Islet of Langerhans (tissue), 1 donor: ENCODE measurements at regions not wholly inside any gene's neighbourhood (a gene's known extent, or its start where the extent isn't known, plus 50 kb on each side); places are given as distances from the start of the nearest gene placed in this dataset.
"Not testable (repeated sequence)": the region's sequence is repeated elsewhere in the genome, so short reads cannot be mapped to it uniquely, and the experiment has no call there.

Experiments used
- FAIRE-seq: peaks from one replicate; lab custom pipeline; 2011; peaks lifted over from hg19 to GRCh38; lab: Jason Lieb, UNC

DNA sequence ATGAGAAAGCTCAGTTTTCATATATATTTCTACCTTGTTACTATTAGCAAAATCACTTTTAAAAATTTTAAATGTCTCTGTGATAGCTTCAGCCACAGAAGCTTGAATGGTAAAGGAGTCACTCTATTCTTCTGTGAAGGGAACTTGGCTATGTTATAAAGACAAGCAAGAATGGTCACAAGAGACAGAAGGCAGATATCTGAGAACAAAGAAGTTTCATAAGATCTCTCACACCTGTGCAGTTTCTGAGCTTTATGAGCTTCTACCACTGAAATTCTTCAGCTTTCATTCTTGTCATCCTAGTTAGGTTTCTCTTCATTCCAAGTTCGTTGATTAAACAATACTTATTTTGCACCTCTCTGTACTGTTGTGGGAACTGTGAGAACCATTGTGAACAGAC is 853.4 kb downstream of the IGSF11 start:
- no peak for FAIRE-seq

DNA sequence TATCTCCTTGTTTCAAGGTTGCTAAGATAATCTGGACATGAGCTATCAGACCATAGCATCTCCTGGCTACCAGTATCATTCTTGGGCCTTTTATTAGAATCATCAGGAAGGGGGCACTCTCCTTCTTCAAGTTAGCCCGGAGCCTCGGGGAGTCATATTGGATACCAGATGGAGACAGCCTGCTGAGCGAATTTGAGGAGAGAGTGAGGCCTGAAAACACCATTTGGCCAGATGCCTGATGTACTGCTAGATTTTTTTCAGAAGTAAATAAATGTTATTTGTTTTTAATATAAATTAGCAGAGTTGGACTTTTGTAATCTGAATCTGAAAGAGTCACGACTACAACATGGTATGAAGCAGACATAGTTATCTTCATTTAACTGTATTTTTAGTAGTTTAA is 848.6 kb downstream of the IGSF11 start:
- no peak for FAIRE-seq

DNA sequence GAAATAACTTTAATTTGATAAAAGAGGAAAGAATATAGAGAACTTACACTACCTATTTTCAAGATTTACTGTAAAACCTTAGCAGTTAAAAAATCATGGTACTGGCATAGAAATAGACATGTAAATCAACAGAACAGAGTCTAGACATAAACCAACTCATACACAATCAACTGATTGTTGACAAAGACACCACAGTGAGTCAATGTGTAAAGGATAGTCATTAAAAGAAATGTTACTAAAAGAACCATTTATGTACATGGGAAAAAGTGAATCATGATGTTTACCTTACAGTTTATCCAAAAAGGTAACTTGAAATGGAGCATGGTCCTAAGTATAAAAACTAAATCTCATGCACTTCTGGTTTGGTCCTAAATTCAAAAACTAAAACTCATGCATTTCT is 847.4 kb downstream of the IGSF11 start:
- FAIRE-seq = no peak

DNA sequence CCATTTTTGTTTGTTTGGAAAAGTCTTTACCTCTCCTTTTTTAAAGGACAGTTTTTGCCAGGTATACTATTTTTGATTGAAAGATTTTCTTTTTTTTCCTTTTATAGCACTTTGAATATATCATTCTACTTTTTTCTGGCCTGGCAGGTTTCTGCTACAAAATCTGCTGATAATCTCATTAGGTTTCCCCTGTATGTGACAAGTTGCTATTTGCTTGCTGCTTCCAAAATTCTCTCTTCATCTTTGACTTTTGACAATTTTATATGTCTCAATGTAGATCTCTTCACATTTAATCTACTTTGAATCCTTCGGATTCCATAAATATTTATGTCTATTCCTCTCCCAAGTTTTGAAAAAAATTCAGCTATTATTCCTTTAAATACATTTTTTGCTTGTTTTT is 838.5 kb downstream of the IGSF11 start:
- no peak for FAIRE-seq

DNA sequence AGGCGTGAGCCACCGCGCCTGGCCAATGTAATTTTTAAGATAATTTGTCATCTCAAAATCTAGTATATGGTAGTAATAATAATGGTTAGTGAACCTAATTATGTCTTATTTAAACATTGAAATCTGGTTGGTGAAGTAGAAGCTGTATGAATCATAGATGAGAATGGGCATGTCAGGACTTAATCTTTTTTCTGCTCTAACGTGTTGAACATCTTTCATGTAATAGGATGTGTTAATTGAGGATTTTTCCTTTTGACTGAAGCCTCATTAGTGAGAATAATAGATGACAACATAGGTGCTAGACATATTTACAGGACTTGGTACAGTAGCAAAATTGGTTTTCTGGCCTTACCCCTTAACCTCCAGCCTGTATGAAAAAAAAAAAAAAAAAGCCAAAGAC is 835.6 kb downstream of the IGSF11 start:
- no peak for FAIRE-seq

DNA sequence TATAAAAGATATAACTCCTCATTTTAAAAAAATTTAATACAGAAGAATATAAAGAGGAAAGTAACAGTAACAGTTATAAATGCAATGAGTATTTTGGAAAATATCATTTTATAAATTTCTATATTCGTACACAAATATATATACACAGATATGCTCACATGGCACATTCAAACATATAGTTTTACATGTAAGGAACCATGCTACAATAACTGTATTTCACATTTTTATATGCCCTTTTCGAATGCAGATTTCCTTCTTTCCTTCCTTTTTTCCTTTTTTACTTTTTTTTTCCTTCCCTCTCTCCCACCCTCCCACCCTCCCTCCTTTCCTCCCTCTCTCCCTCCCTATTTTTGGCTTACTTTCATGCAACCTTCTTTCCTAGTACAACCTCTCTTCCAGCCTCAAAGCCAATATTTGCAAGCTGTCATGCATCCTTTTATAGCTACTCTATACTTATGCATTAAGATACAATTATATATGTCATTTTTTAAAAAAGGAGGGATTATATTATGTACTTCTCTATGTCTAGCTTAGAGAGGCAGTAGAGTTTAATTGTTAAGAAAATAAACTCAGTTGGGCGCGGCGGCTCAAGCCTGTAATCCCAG is 830.5 kb downstream of the IGSF11 start:
- FAIRE-seq = no peak

DNA sequence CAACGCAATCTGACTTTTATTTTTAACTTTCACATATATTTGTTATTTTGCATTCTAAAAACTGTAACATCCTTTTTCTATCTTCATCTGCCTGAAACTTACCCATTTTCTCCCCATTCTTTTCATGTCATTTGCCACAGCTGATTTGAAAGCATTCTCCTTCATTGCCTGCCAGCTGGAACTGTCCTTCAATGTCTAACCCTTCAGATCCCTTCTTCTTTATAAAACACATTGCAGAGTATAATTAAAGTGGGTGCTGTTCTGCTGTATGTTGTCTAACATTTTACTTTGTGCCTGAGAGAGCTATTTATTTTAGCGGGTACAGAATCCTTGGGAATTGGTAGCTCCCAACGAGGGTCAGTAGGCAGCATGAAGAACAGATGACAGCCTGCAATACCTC is 827.4 kb downstream of the IGSF11 start:
- FAIRE-seq = no peak

DNA sequence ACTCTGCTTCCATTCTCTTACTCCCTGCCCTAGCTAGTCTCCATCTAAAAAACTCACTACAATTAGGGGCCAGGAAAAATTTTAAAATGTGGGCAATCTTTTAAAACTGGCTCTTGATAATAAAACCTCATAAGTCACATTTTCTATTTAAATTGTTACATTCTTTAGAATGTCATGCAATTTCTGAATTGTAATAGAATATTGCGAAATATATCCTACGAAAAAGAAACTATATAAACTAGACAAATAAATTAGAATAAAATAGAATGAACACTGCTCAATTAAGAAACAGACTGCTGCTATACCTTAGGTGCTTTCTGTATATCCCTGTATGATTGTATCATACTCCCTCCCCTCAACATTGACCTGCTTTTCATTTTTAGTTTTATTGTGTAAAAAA is 826.0 kb downstream of the IGSF11 start:
- FAIRE-seq = no peak

DNA sequence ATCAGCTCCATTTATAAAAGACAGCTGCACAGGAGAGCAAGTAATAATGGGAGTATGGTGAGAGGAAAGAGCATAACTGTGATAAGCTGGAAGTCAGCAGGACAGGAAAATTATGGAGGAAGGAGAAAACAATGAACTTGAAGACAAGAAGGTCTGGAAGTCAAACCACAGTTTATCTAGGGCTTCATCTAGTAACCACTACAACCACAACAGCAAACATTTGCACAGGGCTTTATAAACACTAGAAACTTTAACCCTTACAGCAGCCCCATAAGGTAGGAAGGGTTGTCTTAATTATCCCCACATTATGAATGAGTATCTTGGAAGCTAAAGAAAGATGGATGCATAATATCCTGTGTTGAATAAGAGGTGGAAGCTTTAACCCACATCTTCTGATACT is 820.8 kb downstream of the IGSF11 start:
- FAIRE-seq = no peak

DNA sequence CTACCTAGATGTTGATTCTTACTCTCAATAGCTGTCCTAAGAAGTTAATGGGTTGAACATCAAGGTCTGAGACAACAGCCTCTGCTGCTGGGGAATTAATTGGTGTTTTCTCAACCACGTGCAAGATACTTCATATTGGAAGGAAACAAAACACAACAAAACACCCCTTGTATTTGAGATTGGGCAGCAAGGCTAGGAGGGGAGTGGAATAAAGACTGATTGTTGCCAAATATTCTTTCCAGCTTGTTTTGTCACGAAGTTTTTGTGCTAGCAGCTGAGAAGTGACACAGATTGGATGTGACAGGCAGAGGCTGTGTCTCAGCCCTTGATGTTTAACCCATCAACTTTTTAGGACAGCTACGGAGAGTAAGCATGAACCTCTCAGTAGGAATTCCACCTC is 808.4 kb downstream of the IGSF11 start:
- FAIRE-seq = no peak

DNA sequence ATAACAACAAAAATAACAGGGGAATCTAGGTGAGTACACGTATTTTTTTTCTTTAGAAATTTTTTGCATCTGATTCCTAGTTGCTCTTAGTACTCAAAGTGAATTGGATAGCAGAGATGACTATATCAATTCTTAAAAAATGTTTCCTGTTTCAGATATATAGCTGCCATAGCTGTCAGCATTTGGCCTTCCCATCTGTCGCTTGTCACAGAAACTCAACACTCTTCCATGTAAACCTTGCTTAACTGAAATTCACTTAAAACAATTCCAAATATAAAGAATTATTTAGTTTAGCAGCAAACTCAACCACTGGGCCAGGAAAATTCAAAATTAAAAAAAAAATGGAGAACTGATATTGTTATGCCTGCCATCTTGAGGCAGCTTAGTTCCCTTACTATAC is 807.5 kb downstream of the IGSF11 start:
- no peak for FAIRE-seq

DNA sequence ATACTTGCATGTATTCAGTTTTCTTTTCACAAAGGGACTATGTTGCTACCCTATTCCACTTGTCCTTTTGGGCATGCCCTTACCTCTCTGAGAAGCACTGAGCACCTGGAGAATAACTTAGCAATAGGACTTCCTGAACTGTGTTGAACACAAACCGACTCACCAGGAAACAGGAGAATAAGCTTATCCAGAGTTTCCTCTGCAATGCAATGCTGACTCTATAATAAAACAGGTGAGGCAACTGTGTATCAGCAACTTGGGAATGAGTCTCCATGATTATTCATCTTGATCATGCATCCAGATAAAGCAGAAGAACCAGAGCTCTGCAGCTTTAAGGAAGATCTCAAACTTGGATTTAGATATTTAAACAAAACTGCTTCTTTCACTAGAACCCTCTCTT is 806.5 kb downstream of the IGSF11 start:
- FAIRE-seq = no peak

DNA sequence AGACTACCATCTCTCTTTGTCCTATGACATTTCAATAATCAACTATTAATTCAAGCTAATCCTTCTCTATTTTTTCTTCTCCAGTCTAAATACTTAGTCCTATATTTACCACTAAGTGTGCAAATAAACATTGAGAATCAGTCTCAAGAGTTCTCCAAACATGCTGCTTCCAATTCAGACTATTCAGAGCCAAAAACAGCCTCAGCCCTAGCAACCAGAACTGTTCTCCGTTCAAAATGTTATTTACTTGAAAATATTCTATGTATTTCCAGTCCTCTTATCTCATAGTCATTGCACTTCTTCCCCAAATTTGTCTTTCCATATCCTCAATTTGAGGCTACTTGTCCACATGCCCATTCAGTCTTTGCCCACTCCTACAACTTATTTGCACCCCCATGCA is 805.5 kb downstream of the IGSF11 start:
- no peak for FAIRE-seq

DNA sequence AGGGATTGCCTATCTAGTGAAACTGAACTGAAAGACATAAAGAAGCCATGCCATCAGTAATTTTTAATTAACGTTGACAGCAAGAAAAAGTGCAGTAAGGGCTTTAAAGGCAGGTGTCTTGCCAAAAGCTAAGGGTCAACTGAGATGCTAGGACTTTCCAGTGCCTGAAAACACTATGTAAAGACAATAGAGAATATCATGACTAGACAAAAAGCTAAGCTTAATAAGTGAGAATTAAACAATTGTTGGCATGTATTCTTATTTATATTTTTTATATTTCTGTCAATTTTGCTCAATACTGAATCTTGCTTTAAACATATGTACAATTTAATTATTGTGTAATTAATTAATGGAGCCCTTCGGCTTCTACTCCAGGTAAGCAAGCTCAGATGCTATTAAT is 803.1 kb downstream of the IGSF11 start:
- FAIRE-seq = no peak

DNA sequence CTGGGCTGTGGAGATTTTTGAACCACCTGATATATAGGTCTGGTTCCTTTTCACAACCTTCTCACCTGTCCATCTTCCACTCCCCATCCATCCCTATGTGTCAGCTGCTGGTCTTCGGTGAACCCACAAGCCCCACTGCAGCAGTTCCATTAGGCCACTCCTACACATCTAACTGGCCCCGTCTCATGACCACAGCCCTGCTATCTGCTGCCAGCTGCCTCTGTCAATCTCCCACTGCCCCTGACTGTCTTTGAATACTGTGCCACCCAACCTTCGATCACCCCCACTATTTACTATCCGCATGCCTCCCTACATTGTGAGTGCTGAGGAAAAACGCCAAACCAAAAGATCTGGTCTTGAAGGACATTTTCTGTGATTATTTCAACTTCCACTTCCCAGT is 795.4 kb downstream of the IGSF11 start:
- FAIRE-seq = no peak

DNA sequence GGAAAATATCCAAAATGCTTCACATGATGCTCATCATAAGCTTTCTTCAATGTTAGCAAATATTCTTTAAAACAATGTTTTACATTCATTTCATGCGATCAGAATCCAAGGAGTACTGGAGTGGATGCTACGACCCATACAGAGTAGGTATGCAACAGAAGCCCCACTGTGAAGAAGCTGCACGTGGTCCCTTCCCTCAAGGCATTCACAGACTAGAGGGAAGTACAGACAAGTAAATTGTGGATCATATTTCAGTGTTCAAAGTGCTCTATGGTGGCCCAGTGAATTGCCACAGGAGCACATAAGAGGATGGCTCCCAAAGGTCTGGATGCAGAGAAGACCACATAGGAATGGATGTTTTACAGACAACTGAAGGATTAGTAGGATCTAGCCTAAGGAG is 789.9 kb downstream of the IGSF11 start:
- FAIRE-seq = no peak

DNA sequence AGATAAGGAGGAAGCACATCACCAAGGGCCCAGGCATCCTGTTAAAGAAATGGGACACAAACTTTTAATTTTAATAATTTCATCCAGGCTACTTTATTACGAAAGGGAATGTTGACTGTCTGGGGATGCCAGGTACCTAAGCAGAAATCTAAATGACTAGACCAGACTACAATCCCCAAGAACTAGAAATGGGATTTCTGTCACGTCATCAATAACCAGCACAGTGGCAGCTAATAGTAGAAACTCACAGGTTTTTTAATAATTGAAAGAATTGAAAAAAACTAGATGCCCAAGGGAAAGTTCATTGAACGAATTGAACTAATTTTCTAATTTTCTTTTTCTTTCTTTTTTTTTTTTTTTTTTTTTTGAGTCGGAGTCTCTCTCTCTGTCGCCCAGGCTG is 789.3 kb downstream of the IGSF11 start:
- FAIRE-seq = no peak

DNA sequence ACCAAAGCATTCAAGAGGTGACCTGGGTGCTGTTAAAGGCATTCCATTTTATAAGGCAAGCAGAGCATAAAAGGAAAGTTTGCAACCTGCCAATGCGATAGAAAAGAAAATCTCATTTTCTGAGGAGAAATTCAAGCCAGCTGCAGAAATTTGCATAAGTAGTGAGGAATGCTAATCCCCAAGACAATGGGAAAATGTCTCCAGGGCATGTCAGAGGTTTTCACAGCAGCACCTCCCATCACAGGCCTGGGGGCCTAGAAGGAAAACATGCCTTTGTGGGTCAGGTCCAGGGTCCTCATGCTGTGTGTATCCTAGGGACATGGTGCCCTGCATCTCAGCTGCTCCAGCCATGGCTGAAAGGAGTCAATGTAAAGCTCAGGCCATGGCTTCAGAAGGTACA is 775.8 kb downstream of the IGSF11 start:
- FAIRE-seq = not testable (repeated sequence)

DNA sequence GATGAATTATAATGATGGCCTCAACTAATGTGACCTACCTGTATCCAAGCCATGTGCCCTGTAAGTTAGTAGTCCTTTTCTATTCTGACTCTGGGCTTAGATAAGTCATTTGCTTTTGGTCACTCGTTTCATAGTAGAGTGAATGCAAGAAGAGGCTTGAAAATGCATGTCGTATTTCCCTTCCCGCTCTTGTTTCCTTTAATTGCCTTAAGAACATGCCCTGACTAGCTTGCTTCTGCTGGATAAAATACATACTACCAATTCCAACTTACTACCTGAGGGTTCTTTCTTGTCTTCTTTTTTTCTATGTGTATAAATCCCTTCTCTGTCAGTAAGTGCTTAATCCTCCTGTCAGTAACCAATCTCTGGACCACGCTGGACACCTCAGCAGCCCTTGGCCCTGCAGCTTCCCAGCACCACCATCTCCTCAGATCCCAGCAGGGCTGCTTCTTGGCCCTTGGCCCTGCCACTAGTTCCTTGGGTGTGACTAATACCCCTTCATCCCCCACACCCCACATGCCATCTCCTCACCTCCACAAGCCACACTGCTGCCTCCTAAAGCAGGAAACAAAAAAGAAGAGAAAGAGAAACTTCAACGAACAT is 771.7 kb downstream of the IGSF11 start:
- FAIRE-seq = no peak

DNA sequence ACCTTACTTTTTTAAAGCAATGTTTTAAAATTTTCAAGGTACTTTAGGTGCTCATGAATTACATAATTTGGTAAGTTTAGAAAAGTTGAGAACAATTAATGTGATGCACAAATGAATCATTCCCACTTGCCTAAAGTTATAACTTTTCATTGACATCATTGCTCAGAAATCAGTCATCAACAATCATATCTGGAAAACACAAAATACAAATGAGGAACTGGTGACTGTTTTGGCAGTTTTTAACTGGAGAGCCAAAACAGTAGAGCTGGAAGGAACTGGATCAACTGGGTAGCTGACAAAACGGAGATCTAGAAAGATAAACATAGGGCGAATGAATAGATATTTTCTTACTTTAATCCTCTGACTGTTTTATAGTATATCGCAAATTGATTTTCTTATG is 767.1 kb downstream of the IGSF11 start:
- FAIRE-seq = no peak

DNA sequence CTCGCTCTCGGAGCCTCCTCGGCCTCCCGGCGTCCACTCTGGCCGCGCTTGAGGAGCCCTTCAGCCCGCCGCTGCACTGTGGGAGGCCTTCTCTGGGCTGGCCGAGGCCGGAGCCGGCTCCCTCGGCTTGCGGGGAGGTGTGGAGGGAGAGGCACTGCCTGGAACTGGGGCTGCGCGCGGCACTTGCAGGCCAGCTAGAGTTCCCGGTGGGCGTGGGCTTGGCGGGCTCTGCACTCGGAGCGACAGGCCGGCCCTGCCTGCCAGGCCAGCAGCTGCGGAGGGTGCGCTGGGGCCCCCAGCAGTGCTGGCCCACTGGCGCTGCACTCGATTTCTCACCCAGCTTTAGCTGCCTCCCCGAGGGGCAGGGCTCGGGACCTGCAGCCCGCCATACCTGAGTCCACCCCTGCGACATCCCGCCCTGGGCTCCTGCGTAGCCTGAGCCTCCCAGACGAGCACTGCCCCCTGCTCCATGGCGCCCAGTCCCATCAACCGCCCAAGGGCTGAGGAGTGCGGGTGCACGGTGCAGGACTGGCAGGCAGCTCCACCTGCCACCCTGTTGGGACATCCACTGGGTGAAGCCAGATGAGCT is 765.0 kb downstream of the IGSF11 start:
- no peak for FAIRE-seq

DNA sequence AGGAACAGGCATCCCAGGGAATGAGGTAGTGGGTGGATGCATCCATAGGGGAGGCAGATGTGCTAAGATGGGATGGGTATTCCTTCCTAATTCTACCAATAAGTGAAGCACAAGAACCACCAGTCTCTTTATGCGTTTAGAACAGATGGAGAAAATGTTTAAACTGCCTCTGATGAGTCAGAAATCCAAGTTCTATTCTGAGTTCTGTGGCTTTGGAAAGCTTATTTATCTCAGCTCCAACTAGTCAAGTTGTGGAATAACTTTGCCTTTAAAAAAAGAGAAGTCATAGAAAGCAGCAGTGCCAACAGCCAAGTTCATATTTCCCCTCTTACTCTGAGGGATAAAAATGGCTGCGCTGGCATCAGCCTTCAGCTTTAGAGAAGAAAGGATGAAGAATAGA is 761.7 kb downstream of the IGSF11 start:
- no peak for FAIRE-seq

DNA sequence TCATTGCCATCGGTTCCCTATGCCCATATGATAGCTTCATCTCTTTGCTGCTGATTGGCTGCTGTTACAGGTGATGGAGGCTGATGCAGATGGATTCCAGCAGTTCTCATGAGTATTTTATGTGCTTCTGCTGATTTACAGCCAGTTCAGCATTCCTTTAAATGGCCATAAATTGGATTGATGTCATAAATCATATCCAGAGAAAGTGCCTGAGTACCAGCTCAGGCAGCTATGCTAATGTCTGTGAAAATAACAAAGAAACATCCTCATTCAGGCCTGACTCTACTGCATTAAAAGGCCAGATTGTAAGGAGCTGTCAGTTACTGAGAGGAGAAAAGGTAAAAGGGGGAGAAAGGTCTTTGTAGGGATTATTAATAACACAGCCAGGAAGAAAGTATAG is 756.8 kb downstream of the IGSF11 start:
- FAIRE-seq = no peak

DNA sequence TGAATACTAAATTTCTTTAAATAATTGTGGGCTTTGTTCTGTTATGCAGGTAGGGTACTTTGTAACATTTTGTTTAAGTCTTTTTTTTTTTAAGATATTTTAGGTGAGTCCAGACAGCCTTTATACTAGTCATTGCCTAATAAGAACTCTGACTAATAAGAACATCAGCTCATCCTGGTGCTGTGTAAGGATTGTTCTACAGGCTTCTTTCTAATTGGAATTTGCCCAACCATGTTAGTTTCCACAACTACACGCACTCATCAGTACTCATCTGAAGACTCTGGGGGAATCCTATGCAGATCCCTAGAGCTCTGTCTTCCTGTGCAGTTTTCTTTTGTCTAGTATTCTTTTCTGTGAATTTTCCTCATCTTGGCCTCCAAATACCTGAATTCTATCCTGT is 741.8 kb downstream of the IGSF11 start:
- no peak for FAIRE-seq
